ENCODE measurements at regions not wholly inside any gene's neighbourhood (a gene's known extent, or its start where the extent isn't known, plus 50 kb on each side); places are given as distances from the start of the nearest gene placed in this dataset.
"Not testable (repeated sequence)": the region's sequence is repeated elsewhere in the genome, so short reads cannot be mapped to it uniquely, and the experiment has no call there.

DNA sequence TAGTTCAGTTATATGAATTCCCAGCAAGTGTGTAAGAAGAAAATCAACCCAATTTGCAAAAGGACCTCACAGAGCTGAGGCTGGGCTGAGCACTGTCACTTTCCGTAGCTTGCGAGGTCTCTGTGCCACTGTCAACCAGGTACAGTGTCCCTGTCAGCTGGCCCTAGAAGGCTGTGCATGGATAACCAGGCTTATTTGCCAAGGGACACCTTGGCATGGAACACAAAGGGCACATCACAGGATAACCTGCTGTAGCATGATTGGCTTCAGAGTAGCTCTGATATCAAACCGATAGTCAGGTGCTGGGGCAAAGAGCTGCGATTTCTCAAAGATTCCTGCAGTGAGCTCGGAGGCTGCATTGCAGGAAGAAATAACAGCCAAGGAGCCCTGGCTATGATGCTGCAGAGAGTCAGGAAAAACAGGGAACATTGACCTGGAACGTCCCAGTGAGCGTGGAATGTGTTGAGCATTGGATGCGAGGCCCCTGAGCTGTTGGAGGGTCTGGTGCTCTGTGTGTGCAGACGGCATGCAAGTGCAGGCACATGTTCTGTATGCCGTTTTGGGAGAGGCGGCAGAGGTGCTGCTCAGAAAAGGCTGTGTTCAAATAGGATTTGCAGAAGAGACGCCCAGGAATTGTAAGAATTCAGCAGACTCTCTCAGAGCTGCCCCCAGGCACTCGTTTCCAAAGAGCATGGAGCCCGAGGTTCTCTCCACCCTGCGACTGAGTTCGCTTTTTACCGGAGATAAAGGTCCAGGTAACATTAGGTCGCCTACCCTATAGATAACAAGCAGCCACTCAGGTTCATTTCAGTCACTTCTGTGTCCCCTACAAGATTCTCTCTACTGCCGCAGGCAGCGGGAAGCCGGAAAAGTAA, 213.5 kb upstream of the IRS2 start:
- DNase-seq (ENCODE audit: low spot score in 2 of 2), result no peak
- no peaks in the 10 kb centered on the region for H3K27me3 ChIP-seq
- intact Hi-C loops (cut with DNase I), result no loop called here
- no peaks in the 10 kb centered on the region for H3K36me3 ChIP-seq
- H3K4me1 ChIP-seq, result no peaks in the 10 kb centered on the region
- H3K9me3 ChIP-seq, result no peaks in the 10 kb centered on the region
- TF ChIP-seq CTCF (IDR thresholded peaks at IDR 0.05), result no peak
- H3K4me3 ChIP-seq, result no peak overlapping the region
- no peak overlapping the region for H3K27ac ChIP-seq

DNA sequence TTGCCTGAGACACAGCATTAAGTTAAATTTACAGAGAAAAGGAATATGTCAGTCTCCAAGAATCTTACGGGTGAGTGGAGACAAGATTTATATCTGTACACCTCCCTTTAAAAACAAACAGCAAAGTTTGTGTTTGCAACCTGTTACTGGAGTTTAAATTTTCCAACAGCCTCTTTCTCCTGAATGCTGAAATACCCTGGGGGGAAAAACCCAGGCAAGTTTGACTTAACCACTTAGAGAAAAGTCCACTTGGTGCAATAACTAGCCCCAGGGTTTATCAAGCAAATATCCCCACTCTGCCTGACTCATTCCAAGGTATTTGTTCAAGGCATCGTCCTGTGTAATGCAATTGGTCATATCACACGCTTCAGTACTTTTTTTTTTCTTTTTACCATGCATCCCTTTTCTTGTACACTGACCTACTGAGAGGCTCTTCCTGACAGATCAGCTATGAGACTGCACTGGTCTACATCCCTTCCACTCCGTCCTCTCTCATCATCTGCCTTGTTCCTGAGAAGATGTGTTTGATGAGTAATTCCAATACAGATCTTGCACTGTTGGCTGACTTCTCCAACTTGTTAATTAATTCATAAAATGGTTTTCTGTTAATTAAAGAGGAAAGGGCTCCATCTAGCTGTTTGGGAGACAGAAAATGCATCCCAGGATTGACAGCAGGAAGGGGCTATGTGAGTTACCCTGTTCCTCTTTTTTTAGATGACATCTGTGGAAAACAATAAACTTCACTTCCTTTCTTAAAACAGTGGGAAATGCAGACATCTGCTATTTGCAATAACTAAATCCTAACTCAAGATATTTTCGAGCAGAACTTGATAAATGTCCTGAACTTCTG, 212.5 kb upstream of the IRS2 start:
- Histone ChIP-seq H3K27me3 (no peaks in the 10 kb centered on the region), H3K9me3 (no peaks in the 10 kb centered on the region), H3K36me3 (no peaks in the 10 kb centered on the region), H3K4me3 (no peak overlapping the region), H3K27ac (no peak overlapping the region), H3K4me1 (no peaks in the 10 kb centered on the region)
- intact Hi-C loops (cut with DNase I), result no loop called here
- no peak for TF ChIP-seq CTCF (IDR thresholded peaks at IDR 0.05)
- no peak for DNase-seq (ENCODE audit: low spot score in 2 of 2)

GRCh38 chr13:109998037-109998436, 211.7 kb upstream of the IRS2 start:
- H3K36me3 ChIP-seq, result no peaks in the 10 kb centered on the region
- no peaks in the 10 kb centered on the region for H3K4me1 ChIP-seq
- DNase-seq (ENCODE audit: low spot score in 2 of 2), result no peak
- no peak overlapping the region for H3K27ac ChIP-seq
- H3K4me3 ChIP-seq, result no peak overlapping the region
- H3K9me3 ChIP-seq, result no peaks in the 10 kb centered on the region
- TF ChIP-seq CTCF (IDR thresholded peaks at IDR 0.05), result no peak
- intact Hi-C loops (cut with DNase I), result no loop called here
- H3K27me3 ChIP-seq, result no peaks in the 10 kb centered on the region

GRCh38 chr13:109997056-109997595, 210.7 kb upstream of the IRS2 start:
- H3K36me3 ChIP-seq; intact Hi-C loops (cut with DNase I); H3K27me3 ChIP-seq; DNase-seq (ENCODE audit: low spot score in 2 of 2); H3K4me3 ChIP-seq; H3K9me3 ChIP-seq; H3K27ac ChIP-seq; H3K4me1 ChIP-seq: not testable (repeated sequence)

DNA sequence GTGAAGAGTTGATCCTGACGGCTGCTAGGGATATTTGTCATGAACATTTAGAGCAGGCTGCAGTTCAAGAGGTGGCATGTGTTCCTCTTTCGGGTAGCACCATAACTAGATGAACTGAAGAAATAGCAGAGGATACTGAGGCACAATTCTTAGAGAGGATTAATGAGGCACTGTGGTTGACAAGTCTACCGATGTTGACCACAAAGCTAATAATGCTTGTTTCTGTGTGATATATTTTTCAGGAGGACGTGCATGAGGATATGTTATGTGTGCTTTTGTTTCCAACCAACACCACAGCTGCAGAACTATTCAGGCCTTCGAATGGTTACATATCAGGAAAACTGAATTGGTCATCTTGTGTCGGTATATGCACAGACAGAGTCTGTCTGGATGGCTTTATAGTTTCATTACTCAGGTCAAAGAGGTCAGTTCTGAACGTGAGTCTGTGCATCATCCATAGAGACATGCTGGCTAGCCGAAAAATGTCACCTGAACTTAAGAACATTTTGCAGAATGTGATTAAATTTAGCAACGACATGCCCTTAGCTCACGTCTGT, 210.1 kb upstream of the IRS2 start:
- Histone ChIP-seq H3K4me1 (no peaks in the 10 kb centered on the region), H3K27me3 (no peaks in the 10 kb centered on the region), H3K4me3 (no peak overlapping the region), H3K36me3 (no peaks in the 10 kb centered on the region), H3K27ac (no peak overlapping the region), H3K9me3 (no peaks in the 10 kb centered on the region)
- intact Hi-C loops (cut with DNase I), result no loop called here
- TF ChIP-seq CTCF (IDR thresholded peaks at IDR 0.05), result no peak
- DNase-seq (ENCODE audit: low spot score in 2 of 2), result no peak

Data from ascending aorta (tissue), 2 donors.